ENCODE measurements at regions not wholly inside any gene's neighbourhood (a gene's known extent, or its start where the extent isn't known, plus 50 kb on each side); places are given as distances from the start of the nearest gene placed in this dataset.

GRCh38 chr17:79500745-79501618 is 109.9 kb downstream of the RBFOX3 start:
- TF ChIP-seq CTCF (IDR thresholded peaks at IDR 0.05 in 8 of 11, conservative IDR thresholded peaks at IDR 0.05 in 3 of 11) (no peak), POLR2A (IDR thresholded peaks at IDR 0.05) (no peak)
